ENCODE measurements at regions not wholly inside any gene's neighbourhood (a gene's known extent, or its start where the extent isn't known, plus 50 kb on each side); places are given as distances from the start of the nearest gene placed in this dataset.

- 43 to 60% methylated on average over 13 of the region's 13 CpGs for WGBS, 2 donors
- no peak for DNase-seq
- Histone ChIP-seq H3K4me3 (no peak overlapping the region), H3K4me1 (peaks cover 8 to 72% (median 14%) of the 10 kb centered on the region in 3 donors), H3K27ac (peak overlapping the region; percentile 54 to 86 (median 72)), H3K27me3 (no peaks in the 10 kb centered on the region), H3K36me3 (no peaks in the 10 kb centered on the region), H3K9me3 (no peaks in the 10 kb centered on the region)
- TF ChIP-seq POLR2A (IDR thresholded peaks at IDR 0.05): no peak
- no peak for TF ChIP-seq CTCF (IDR thresholded peaks at IDR 0.05)
- intact Hi-C loops (cut with DNase I): loop anchor here (5.0 to 10.0 kb wide), 2 partner anchors 78 to 125 kb away; partner anchors contain the start of gene MPP7
Observed at GRCh38 chr10:28382525-28383269, 79.8 kb upstream of the MPP7 start.

- TF ChIP-seq POLR2A (IDR thresholded peaks at IDR 0.05): no peak
- TF ChIP-seq CTCF (IDR thresholded peaks at IDR 0.05): no peak
- intact Hi-C loops (cut with DNase I): loop anchor here (5.0 to 10.0 kb wide), 2 partner anchors 80 to 127 kb away; partner anchors contain the start of gene MPP7
- 84 to 93% methylated on average over 2 of the region's 2 CpGs for WGBS, 2 donors
Observed at GRCh38 chr10:28384557-28384956, 81.7 kb upstream of the MPP7 start.

GRCh38 chr10:28385748-28386502 is 83.1 kb upstream of the MPP7 start:
- no peak for DNase-seq
- no peaks in the 10 kb centered on the region for H3K27me3 ChIP-seq
- peaks cover 10 to 53% (median 14%) of the 10 kb centered on the region in 3 donors for H3K4me1 ChIP-seq
- no peaks in the 10 kb centered on the region for H3K36me3 ChIP-seq
- 60 to 75% methylated on average over 6 of the region's 6 CpGs for WGBS, 2 donors
- H3K4me3 ChIP-seq: no peak overlapping the region
- TF ChIP-seq CTCF (IDR thresholded peaks at IDR 0.05): no peak
- TF ChIP-seq POLR2A (IDR thresholded peaks at IDR 0.05): no peak
- no peaks in the 10 kb centered on the region for H3K9me3 ChIP-seq
- H3K27ac ChIP-seq: peak overlapping the region; percentile 68 to 90 (median 78)
- intact Hi-C loops (cut with DNase I): loop anchor here (10.0 kb wide), 1 partner anchor 81 kb away; the partner anchor contains the start of gene MPP7

More at GRCh38 chr10:28384557-28384956, 81.7 kb upstream of the MPP7 start:
- no peak for DNase-seq
- Histone ChIP-seq H3K36me3 (no peaks in the 10 kb centered on the region), H3K27ac (no peak overlapping the region), H3K9me3 (no peaks in the 10 kb centered on the region), H3K27me3 (no peaks in the 10 kb centered on the region), H3K4me1 (peaks cover 10 to 60% (median 14%) of the 10 kb centered on the region in 3 donors), H3K4me3 (no peak overlapping the region)

GRCh38 chr10:28386503-28386868 is 83.6 kb upstream of the MPP7 start:
- Histone ChIP-seq H3K4me3 (no peak overlapping the region), H3K4me1 (peaks cover 10 to 50% (median 14%) of the 10 kb centered on the region in 3 donors), H3K36me3 (no peaks in the 10 kb centered on the region), H3K27ac (peak overlapping the region; percentile 68 to 90 (median 78)), H3K9me3 (no peaks in the 10 kb centered on the region), H3K27me3 (no peaks in the 10 kb centered on the region)
- TF ChIP-seq CTCF (IDR thresholded peaks at IDR 0.05) (no peak), POLR2A (IDR thresholded peaks at IDR 0.05) (no peak)
- WGBS, 2 donors: 65 to 67% methylated on average over 4 of the region's 4 CpGs
- intact Hi-C loops (cut with DNase I): loop anchor here (10.0 kb wide), 1 partner anchor 82 kb away; the partner anchor contains the start of gene MPP7
- DNase-seq: no peak

- no peaks in the 10 kb centered on the region for H3K9me3 ChIP-seq
- peak overlapping the region; percentile 74 to 90 (median 81) for H3K27ac ChIP-seq
- intact Hi-C loops (cut with DNase I): loop anchor here (10.0 kb wide), 1 partner anchor 82 kb away; the partner anchor contains the start of gene MPP7
- TF ChIP-seq POLR2A (IDR thresholded peaks at IDR 0.05): no peak
- no peak for TF ChIP-seq CTCF (IDR thresholded peaks at IDR 0.05)
- 43 to 46% methylated on average over 4 to 7 of the region's 7 CpGs for WGBS, 2 donors
- no peak for DNase-seq
- no peaks in the 10 kb centered on the region for H3K27me3 ChIP-seq
- peaks cover 10 to 43% (median 12%) of the 10 kb centered on the region in 3 donors for H3K4me1 ChIP-seq
- H3K36me3 ChIP-seq: no peaks in the 10 kb centered on the region
- H3K4me3 ChIP-seq: no peak overlapping the region
Observed at GRCh38 chr10:28387140-28387539, 84.3 kb upstream of the MPP7 start.

Data from esophagus squamous epithelium (tissue), 5 donors.